Neural crest cell (in vitro differentiated cells): ENCODE measurements at regions not wholly inside any gene's neighbourhood (a gene's known extent, or its start where the extent isn't known, plus 50 kb on each side); places are given as distances from the start of the nearest gene placed in this dataset.

Source experiments
- DNase-seq: peaks from one replicate; pipeline ENCODE4 v3.0.0; 2021; ENCODE audit warnings: low read depth, mixed read lengths, low spot score
- H3K27ac Mint-ChIP-seq: one replicate; pipeline ENCODE4 v1.8.0; 2021; ENCODE audit warnings: mild to moderate bottlenecking, mixed read lengths; ENCODE audit not compliant: unreplicated experiment
- H3K27me3 Mint-ChIP-seq: 2 replicates; pipeline ENCODE4 v1.8.0; 2021; ENCODE audit warnings: low read depth, mild to moderate bottlenecking, mixed read lengths
- H3K36me3 Mint-ChIP-seq: 2 replicates; pipeline ENCODE4 v1.8.0; 2021; ENCODE audit warnings: low read depth, mild to moderate bottlenecking, mixed read lengths
- H3K4me1 Mint-ChIP-seq: 2 replicates; pipeline ENCODE4 v1.8.0; 2021; ENCODE audit warnings: mixed read lengths
- H3K4me3 Mint-ChIP-seq: one replicate; pipeline ENCODE4 v1.8.0; 2021; ENCODE audit warnings: mild to moderate bottlenecking, mixed read lengths
- H3K9me3 Mint-ChIP-seq: 2 replicates; pipeline ENCODE4 v1.8.0; 2021; ENCODE audit warnings: mixed read lengths
- CTCF ChIP-seq: fragments of 200-600 bp; sonication (generic); conservative IDR thresholded peaks from 2 replicates; pipeline ENCODE4 v1.5.0; 2021; ENCODE audit warnings: antibody characterized with exemption, mild to moderate bottlenecking

DNA sequence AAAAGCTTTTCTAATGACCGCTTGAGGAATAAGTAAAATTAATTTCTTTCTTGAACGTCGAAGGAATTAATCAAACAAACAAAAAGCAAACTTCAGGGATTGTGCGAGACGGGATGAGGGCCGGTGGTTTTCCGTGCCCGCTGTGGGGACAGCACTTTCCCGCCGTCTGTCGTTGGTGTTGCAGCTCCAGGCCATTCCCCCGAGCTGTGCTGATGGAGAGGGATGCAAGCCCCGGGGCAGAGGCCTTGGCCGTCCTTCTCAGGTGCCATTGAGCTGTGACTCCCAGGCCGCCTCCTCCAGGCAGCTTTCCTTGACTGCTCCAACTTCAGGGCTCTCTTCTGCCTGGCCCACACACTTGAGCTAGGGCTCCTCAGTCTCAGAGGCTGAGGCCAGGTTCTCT, 109.0 kb upstream of the C14orf180 start:
- Mint-ChIP-seq H3K27ac (no peak overlapping the region), H3K4me3 (no peak overlapping the region), H3K27me3 (peaks cover 43% of the 10 kb centered on the region), H3K36me3 (peaks cover 4% of the 10 kb centered on the region), H3K9me3 (peaks cover 5% of the 10 kb centered on the region), H3K4me1 (no peaks in the 10 kb centered on the region)
- no peak for TF ChIP-seq CTCF
- DNase-seq, result no peak

- Mint-ChIP-seq H3K36me3 (peaks cover 4% of the 10 kb centered on the region), H3K9me3 (peaks cover 5% of the 10 kb centered on the region), H3K27ac (no peak overlapping the region), H3K4me3 (no peak overlapping the region), H3K4me1 (no peaks in the 10 kb centered on the region), H3K27me3 (peaks cover 38% of the 10 kb centered on the region)
- no peak for DNase-seq
- no peak for TF ChIP-seq CTCF
These were observed 108.5 kb upstream of the C14orf180 start for GRCh38 chr14:104471114-104471513.

DNA sequence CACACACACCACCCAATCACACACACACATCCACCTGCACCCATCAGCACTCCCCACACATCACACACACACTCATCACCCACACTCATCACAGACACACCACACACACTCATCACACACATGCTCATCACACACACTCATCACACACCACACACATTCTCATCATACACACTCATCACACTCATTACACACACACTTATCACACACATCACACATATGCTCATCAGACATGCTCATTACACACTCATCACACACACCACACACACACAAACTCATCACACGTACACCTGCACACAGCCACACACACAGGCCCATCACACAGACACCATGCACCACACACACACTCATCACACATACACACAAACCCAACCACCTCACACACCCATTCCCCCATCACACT, 107.5 kb upstream of the C14orf180 start:
- Mint-ChIP-seq H3K4me3 (no peak overlapping the region), H3K9me3 (peaks cover 5% of the 10 kb centered on the region), H3K4me1 (no peaks in the 10 kb centered on the region), H3K27ac (no peak overlapping the region), H3K27me3 (peaks cover 29% of the 10 kb centered on the region), H3K36me3 (peaks cover 4% of the 10 kb centered on the region)
- DNase-seq, result no peak
- no peak for TF ChIP-seq CTCF

- no peak overlapping the region for H3K4me3 Mint-ChIP-seq
- TF ChIP-seq CTCF, result no peak
- no peak for DNase-seq
- H3K36me3 Mint-ChIP-seq, result peaks cover 4% of the 10 kb centered on the region
- H3K4me1 Mint-ChIP-seq, result no peaks in the 10 kb centered on the region
- H3K9me3 Mint-ChIP-seq, result peaks cover 5% of the 10 kb centered on the region
- H3K27ac Mint-ChIP-seq, result no peak overlapping the region
- peaks cover 24% of the 10 kb centered on the region for H3K27me3 Mint-ChIP-seq
These were observed 106.9 kb upstream of the C14orf180 start for GRCh38 chr14:104472536-104473243.

- TF ChIP-seq CTCF, result no peak
- H3K4me1 Mint-ChIP-seq, result no peaks in the 10 kb centered on the region
- DNase-seq, result no peak
- H3K27me3 Mint-ChIP-seq, result peaks cover 19% of the 10 kb centered on the region
- H3K27ac Mint-ChIP-seq, result no peak overlapping the region
- H3K9me3 Mint-ChIP-seq, result peaks cover 5% of the 10 kb centered on the region
- no peak overlapping the region for H3K4me3 Mint-ChIP-seq
- H3K36me3 Mint-ChIP-seq, result peaks cover 4% of the 10 kb centered on the region
These were observed 106.4 kb upstream of the C14orf180 start for GRCh38 chr14:104473244-104473565.
